ENCODE measurements at regions not wholly inside any gene's neighbourhood (a gene's known extent, or its start where the extent isn't known, plus 50 kb on each side); places are given as distances from the start of the nearest gene placed in this dataset.

DNA sequence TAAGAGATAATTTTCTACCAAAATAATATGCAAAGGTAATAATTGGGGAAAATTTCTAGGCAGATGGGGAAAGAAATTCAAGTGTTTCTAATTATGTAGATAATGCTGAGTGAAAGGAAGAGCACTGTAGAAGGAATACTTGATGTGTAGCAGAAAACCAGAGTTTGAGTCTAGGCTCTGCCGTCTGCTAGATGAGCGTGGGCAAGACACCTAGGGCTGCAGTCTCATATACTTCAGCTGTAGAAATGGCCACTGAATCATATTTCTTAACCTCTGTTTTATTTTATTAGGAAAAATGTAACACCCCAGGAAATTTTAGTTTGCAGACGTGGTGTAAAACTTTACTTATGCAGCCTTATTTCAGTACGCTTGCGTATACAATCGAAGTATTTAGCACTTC, 59.8 kb upstream of the SLC38A2 start:
- H3K27me3 ChIP-seq = no peaks in the 10 kb centered on the region
- H3K9me3 ChIP-seq = no peaks in the 10 kb centered on the region
- ATAC-seq (ENCODE audit: low FRiP score in 2 of 2) = no peak
- H3K36me3 ChIP-seq = no peaks in the 10 kb centered on the region
- no peak overlapping the region for H3K4me3 ChIP-seq
- no peak for DNase-seq
- peak overlapping the region in 2 of 4 donors; percentile 67 to 76 for H3K27ac ChIP-seq
- peaks cover 15 to 28% (median 23%) of the 10 kb centered on the region in 4 donors for H3K4me1 ChIP-seq
- TF ChIP-seq POLR2A (IDR thresholded peaks at IDR 0.05) = no peak
- TF ChIP-seq EP300 (IDR thresholded peaks at IDR 0.05) = no peak
- TF ChIP-seq POLR2AphosphoS5 (IDR thresholded peaks at IDR 0.05) = no peak
- TF ChIP-seq, protein P1, sequence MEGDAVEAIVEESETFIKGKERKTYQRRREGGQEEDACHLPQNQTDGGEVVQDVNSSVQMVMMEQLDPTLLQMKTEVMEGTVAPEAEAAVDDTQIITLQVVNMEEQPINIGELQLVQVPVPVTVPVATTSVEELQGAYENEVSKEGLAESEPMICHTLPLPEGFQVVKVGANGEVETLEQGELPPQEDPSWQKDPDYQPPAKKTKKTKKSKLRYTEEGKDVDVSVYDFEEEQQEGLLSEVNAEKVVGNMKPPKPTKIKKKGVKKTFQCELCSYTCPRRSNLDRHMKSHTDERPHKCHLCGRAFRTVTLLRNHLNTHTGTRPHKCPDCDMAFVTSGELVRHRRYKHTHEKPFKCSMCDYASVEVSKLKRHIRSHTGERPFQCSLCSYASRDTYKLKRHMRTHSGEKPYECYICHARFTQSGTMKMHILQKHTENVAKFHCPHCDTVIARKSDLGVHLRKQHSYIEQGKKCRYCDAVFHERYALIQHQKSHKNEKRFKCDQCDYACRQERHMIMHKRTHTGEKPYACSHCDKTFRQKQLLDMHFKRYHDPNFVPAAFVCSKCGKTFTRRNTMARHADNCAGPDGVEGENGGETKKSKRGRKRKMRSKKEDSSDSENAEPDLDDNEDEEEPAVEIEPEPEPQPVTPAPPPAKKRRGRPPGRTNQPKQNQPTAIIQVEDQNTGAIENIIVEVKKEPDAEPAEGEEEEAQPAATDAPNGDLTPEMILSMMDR (IDR thresholded peaks at IDR 0.05) = no peak
- WGBS, 2 donors = 77 to 79% methylated on average over 6 of the region's 6 CpGs

DNA sequence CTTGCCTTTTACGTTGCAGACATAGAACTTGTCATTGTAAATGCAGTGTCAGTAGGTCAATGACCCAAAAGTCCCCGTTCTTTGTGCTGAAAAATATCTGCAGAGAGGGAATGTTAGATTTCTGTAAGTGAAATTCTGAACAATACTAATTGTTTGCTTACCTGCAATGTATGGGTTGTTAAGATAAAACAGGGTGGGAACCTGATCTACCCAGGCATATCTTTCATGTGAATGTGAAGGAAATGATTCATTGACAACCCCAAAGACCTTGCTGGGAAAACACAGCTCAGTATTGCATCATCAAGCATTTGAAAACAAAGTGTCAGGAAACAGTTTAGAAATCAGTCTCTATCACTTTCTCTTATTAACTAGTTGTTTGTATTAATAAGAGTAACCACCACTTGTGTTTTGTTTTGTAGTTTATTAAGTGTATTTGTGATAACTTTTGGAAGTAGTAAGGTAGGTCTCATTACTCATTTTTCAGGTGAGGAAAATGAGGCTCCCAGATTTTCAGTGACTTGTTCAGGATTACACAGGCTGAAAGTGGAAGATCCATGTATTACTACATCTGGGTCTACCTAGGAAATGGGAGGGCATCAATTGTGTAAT, 57.9 kb upstream of the SLC38A2 start:
- Histone ChIP-seq H3K27me3 (no peaks in the 10 kb centered on the region), H3K36me3 (no peaks in the 10 kb centered on the region), H3K4me1 (peaks cover 15 to 28% (median 23%) of the 10 kb centered on the region in 4 donors), H3K4me3 (no peak overlapping the region), H3K9me3 (no peaks in the 10 kb centered on the region), H3K27ac (peak overlapping the region in 3 of 4 donors; percentile 13 to 76 (median 67))
- TF ChIP-seq EP300 (IDR thresholded peaks at IDR 0.05) = peak in 3 of 4 donors; percentile 22 to 88 (median 74)
- peak; percentile 15 to 89 for TF ChIP-seq POLR2AphosphoS5 (IDR thresholded peaks at IDR 0.05)
- TF ChIP-seq, protein P1 (IDR thresholded peaks at IDR 0.05) = no peak
- 42 to 45% methylated on average over 2 of the region's 2 CpGs for WGBS, 2 donors
- ATAC-seq (ENCODE audit: low FRiP score in 2 of 2) (peak in 1 of 2 donors; percentile 52), DNase-seq (no peak)

All from upper lobe of left lung (tissue), 6 donors.